Lower leg skin (tissue), 3 donors: ENCODE measurements at regions not wholly inside any gene's neighbourhood (a gene's known extent, or its start where the extent isn't known, plus 50 kb on each side); places are given as distances from the start of the nearest gene placed in this dataset.

Experiments used
- CTCF ChIP-seq, 3 donors: fragments of 450-650 bp; IDR thresholded peaks; one replicate each; pipeline ENCODE4 v1.5.1; 2016; ENCODE audit warnings: antibody characterized with exemption in 3 of 3, mild to moderate bottlenecking in 3 of 3, moderate library complexity in 2 of 3
- POLR2A ChIP-seq, 2 donors: fragments of 450-650 bp; IDR thresholded peaks; one replicate each; pipeline ENCODE4 v1.6.1; 2016 to 2017; ENCODE audit warnings: antibody characterized with exemption in 2 of 2, mild to moderate bottlenecking in 1 of 2, moderate library complexity in 1 of 2

GRCh38 chr12:38222011-38222410 lies 94.6 kb upstream of the ALG10B start:
- TF ChIP-seq CTCF (IDR thresholded peaks at IDR 0.05): no peak
- TF ChIP-seq POLR2A (IDR thresholded peaks at IDR 0.05): no peak
